ENCODE measurements at regions not wholly inside any gene's neighbourhood (a gene's known extent, or its start where the extent isn't known, plus 50 kb on each side); places are given as distances from the start of the nearest gene placed in this dataset.

- no peak for DNase-seq
Observed at GRCh38 chr18:76594966-76595365, 99.9 kb upstream of the ZNF516 start.

- no peak for DNase-seq
Observed at GRCh38 chr18:76593843-76594242, 98.8 kb upstream of the ZNF516 start.

- no peak for DNase-seq
Observed at GRCh38 chr18:76592981-76593381, 97.9 kb upstream of the ZNF516 start.

- DNase-seq, result no peak
Observed at GRCh38 chr18:76592096-76592495, 97.1 kb upstream of the ZNF516 start.

- DNase-seq, result no peak
Observed at GRCh38 chr18:76589866-76590265, 94.8 kb upstream of the ZNF516 start.

GRCh38 chr18:76589316-76589715, 94.3 kb upstream of the ZNF516 start:
- DNase-seq, result no peak

DNA sequence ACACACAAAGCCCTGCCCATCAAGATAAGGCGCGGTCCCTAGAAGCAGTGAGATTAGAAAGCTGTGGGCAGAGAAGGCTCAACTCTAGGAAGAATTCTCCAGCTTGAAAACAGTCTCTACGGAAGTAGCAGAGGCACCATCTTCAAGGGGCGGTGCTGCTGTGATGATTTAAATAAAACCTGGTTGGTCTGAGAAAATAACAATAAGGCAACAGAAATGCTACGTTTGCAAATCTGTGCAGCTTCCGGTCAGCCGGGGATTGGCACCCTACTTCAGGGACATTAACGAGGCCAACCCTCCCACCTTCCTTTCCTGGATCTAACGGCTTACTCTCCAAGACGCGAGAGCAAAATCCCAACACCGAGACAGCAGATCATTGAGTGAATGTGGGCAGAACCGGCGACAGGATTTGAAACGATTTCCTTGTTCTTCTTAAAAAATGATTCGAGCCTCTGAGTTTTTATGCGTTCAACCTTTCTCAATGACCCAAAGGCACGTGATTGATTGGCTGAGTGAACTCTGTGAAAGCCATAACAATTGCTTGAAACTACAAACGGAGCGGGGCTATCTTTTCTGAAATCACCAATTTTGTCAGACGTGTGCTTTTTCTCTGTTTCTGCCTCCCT, 93.7 kb upstream of the ZNF516 start:
- DNase-seq, result no peak

DNA sequence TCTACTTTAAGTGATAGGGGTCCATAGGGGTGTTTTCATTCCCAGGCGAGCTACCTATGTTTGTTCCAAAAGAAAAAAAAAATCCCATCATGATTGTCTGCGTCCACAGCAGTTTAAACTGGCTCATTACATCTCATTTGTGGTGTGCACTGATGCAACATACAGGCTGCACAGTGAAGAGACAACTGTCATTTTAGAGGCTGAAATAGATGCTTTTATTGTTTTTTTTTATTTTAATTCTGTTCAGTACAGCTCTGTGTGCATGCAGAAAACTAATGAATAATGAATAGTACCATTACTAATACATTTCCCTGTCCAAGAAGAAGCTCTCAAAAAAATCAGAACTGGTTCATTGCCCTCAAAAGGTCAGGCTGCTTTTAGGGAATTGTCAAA, 92.8 kb upstream of the ZNF516 start:
- DNase-seq, result no peak

DNA sequence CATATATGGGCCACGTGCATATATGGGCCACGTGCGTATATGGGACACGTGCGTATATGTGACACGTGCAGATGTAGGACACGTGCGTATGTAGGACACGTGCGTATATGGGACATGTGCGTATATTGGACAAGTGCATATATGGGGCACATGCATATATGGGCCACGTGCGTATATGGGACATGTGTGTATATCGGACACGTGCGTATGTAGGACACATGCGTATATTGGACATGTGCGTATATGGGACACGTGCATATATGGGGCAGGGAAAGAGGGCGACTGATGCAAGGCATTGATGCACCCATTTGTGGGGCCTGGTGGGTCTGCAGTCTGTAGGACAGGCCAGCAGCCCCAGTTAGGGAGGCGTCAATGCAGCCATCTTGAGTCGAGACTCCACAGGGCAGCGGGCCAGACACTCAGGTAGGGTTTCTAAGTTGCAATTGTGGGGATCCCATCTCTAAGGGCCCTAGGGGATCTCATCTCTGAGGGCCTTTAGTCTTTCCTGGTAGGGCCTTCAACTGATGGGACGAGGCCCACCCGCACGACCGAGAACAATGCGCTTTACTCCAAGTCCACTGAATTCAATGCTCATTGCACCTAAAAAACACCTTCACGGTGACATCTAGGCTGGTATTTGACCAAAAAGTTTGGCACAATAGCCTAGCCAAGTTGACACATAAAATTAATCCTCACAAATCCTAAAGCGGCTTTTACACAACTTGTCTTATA, 92.3 kb upstream of the ZNF516 start:
- DNase-seq, result no peak

DNA sequence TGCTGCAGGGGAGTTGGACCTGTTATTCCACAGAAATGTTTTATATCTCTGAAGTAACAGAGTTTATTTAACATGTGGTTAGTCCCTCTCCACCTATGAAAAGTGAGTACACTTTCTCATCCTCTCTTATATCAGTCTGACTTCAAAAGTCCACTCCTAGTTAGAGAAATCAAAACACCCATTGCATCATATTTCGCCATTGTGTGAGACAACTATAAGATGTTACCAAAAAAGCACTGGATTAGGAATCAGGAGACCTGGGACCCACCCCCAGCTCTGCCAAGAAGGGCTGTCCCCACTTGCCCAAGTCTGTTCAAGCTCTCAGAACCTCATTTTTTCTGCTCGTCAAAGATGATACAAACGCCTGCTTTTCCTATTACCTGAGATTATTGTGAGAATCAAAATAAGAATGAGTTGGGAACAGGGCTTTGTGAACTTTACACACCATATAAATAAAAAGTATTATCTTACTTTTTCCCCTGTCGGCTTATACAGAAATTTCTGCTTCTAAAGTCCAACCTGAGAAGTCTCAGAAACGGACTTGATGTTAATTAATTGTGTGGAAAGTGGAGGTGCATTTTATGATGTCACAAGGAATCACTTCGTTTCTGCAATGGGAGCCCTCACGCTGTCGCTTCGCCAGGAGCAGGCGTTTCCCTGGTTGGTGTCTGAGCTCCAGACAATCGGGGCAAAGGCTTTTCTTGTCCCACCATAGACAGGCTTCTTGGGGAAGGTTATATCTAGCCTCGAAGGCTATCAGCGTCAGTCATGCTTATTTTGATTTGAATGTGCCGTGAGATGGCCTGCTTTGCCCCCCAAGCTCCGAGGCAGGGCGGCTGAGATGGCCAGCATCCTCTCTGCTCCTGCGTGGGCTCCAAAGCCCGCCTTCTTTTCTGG, 89.6 kb upstream of the ZNF516 start:
- no peak for DNase-seq

DNA sequence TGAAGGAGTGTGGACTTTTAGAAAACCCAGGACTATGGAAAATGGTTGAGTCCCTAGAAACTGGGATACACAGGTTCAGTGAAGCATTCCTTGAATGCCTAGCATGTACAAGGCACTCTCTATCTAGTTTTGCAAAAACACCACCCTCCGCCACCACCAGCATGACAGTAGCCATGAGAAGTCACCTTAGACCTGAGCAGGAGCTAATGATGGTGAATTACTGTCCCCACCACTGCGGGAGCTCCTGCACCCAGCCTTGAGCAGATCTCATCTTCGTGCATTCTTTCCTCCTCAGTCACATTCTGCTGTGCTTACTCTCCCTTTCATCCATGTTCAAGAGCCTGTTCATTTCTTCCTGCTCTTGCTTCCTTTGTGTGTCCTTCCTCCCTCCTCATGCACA, 86.2 kb upstream of the ZNF516 start:
- no peak for DNase-seq

DNA sequence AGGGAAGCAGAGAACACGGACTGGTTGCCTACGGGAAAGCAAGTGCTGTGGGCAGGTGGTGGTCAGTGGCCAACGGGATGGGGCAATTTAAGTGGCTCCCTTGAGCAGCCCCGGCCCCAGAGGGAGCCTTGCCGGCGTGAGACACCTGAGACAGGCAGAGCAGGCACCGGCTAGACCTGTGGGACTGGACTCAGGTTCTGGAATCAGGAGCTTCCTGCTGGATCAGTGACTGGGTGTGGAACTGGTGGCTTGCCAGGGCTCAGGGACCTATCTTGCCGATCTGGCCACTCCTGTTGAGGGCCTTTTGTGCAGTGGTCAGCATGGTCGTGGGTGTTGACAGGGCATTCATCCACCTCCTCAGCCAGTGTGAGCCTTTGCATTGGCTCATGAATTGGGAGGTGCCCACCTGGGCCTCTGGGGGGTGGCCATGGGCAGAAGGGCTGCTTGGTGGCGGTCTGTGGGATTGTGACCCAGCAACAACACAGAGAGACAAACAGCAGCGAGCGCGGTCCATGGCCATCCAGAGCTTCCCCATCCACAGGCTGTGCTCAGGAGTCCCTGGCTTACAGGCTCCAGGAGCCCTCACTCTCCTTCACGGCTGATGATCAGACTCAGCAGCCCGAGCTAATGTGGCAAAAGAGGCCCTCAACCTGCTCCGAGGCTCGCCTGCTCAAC, 85.4 kb upstream of the ZNF516 start:
- DNase-seq, result no peak

DNA sequence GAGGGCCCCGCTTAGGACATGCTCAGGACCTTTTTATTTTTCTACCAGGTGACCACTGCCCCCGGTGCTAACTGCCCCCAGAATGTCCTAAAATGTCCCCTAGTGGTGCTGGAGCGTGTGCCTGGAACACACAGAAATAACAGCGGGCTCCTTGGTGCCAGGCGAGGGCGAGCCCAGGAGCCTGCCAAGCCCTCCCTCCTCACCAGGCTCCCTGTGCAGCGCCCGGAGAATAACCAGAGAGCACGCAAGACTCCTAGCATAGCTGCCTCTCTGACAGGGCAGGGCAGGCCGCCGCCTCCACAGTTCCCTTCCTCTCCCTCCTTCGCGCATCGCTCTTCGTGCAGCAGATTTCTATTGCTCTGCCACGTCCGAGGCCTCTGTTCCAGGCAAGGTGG, 84.3 kb upstream of the ZNF516 start:
- no peak for DNase-seq

DNA sequence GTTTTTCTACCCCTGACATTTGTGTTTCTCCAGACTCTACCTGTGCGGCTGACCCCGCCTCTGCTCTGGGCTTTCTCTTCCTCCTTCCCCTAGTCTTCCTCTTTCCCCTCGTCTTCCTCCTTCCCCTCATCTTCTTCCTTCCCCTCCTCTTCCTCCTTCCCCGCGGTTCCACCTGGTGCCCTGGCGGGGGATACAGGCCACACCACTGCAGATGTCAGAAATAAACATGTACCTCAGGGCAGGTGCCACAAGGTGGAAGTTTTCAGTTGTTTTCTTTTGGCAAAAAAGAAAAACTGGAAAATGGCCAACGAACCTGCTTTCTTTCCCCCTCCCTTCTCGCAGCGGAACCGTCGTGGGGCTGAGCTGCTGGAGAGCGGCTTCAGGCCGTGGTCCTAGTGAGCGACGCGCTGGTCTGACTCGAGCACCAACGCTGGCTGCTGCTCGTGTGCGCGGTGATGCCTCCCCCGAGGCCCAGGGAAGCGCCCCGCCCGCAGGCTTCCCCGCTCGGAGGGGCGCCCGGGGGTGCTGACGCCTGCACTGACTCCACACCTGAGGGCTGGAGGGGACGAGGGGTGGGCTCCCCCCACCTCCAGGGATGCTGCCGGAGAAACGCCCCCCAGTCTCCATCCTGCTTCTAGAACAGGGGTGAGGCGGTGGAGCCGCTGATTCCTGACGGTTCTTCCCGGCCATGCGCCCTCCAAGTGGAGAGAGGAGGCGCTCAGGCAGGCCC, 83.7 kb upstream of the ZNF516 start:
- DNase-seq, result no peak

- DNase-seq, result no peak
Observed at GRCh38 chr18:76573325-76574025, 78.4 kb upstream of the ZNF516 start.

DNA sequence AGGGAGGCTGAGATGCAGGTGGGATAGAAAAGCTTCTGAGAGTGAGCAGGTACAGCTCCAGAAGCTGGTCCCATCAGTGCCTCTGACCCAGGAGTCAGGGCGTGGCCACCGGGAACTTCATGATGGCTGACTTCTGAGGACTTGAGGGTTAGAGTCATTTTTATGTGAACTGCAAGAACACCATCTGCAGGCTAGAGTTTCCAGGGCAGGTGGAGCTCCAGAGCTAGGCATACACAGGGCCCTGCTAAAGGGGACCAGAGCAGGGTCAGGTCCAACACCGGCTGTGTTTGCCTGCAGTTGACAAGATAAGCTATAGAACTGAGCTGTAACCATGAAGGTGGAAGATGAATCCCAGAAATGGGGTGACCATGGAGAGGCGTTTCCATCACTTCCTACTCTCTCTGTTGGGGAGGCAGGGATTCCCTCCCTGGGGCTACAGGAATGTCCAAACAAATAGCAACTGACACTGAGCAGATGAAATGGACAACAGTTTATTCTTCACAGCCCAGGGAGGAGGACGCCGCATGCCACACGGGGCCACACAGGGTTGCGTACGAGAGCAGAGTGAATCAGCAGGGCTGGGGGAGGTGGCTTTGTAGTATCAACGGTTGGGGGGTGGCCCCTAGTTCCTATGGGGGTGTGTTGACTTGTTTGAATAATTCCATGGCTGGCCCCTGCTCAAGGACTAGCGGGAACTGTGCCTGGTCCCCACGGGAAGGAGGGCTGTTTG, 77.6 kb upstream of the ZNF516 start:
- DNase-seq, result no peak

DNA sequence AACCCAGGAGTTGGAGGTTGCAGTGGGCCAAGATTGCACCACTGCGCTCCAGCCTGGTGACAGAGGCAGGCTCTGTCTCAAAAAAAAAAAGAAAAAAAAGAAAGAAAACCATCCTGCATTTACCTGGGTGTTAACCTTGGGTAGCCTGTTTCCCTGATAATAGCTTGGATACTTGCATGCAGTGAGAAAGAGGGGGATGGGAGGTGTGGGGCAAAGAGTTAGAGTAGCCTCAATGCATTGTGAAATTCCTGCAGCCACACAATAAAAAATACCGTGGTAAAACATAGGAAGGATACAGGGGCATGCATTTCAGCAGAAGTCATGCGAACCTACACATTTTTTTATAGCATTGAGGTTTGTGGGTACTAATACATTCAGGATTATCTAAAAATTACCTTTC, 76.6 kb upstream of the ZNF516 start:
- DNase-seq, result no peak

- DNase-seq, result no peak
Observed at GRCh38 chr18:76570856-76571255, 75.8 kb upstream of the ZNF516 start.

DNA sequence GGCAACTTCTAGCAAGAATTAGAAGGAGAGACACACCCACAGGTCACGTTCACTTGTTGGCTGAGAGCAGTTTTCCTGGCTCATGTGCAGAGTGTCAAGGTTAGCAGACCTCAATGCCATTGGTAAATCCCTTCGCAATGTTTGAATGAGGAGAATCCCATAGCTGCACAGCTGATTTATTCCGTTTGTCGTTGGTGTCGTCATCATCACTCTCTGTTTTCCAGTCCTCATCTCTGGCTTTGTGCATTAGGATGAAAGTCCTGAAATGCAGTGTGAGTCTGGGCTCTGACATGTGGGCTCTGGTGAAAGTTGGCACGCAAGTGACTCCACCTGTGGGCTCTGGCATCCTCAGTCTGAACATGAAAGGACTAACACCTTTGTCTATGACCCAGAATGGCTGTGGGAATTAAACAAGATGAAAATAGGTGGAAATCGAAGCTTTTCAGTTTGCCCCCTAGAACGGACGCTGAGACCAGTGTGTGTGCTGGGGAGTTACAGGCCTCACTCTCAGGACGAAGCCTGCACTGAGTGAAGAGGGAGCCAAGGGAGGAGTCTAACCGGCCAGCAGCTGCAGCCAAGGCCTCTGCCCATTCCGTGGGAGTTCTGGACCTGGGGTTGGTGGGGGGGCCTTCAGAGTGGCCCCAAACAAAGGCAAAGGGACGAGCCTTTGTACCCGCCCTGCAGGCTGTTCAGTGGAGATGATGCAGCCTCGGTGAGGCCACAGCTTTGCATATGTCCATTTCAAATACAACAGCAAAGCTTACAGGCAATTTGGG, 74.8 kb upstream of the ZNF516 start:
- DNase-seq, result no peak

- DNase-seq, result no peak
Observed at GRCh38 chr18:76568731-76569130, 73.7 kb upstream of the ZNF516 start.
